ENCODE measurements at regions not wholly inside any gene's neighbourhood (a gene's known extent, or its start where the extent isn't known, plus 50 kb on each side); places are given as distances from the start of the nearest gene placed in this dataset.

- ChIA-PET CTCF (no interaction called here), POLR2A (no interaction called here)
- no peak overlapping the region for H3K4me3 ChIP-seq (ENCODE audit: low read depth, low read length)
- TF ChIP-seq CTCF (IDR thresholded peaks at IDR 0.05; ENCODE audit: insufficient read depth, low read length, missing control alignments), result no peak
- no peak for DNase-seq (ENCODE audit: low read depth, low spot score)
Measured at GRCh38 chr5:2169430-2169808, 286.7 kb upstream of the IRX4 start.

- H3K4me3 ChIP-seq (ENCODE audit: low read depth, low read length), result no peak overlapping the region
- CTCF ChIA-PET, result no interaction called here
- no peak for DNase-seq (ENCODE audit: low read depth, low spot score)
- POLR2A ChIA-PET, result no interaction called here
- TF ChIP-seq CTCF (IDR thresholded peaks at IDR 0.05; ENCODE audit: insufficient read depth, low read length, missing control alignments), result no peak
Measured at GRCh38 chr5:2168601-2169429, 286.1 kb upstream of the IRX4 start.

- POLR2A ChIA-PET, result no interaction called here
- CTCF ChIA-PET, result no interaction called here
Measured at GRCh38 chr5:2167671-2168070, 284.9 kb upstream of the IRX4 start.

GRCh38 chr5:2166979-2167377 is 284.3 kb upstream of the IRX4 start:
- ChIA-PET CTCF (no interaction called here), POLR2A (no interaction called here)
- H3K4me3 ChIP-seq (ENCODE audit: low read depth, low read length), result no peak overlapping the region
- no peak for TF ChIP-seq CTCF (IDR thresholded peaks at IDR 0.05; ENCODE audit: insufficient read depth, low read length, missing control alignments)
- no peak for DNase-seq (ENCODE audit: low read depth, low spot score)

More at GRCh38 chr5:2167671-2168070, 284.9 kb upstream of the IRX4 start:
- TF ChIP-seq CTCF (IDR thresholded peaks at IDR 0.05; ENCODE audit: insufficient read depth, low read length, missing control alignments), result no peak
- DNase-seq (ENCODE audit: low read depth, low spot score), result no peak
- H3K4me3 ChIP-seq (ENCODE audit: low read depth, low read length), result no peak overlapping the region

GRCh38 chr5:2166306-2166978 is 283.7 kb upstream of the IRX4 start:
- ChIA-PET POLR2A (no interaction called here), CTCF (no interaction called here)
- no peak overlapping the region for H3K4me3 ChIP-seq (ENCODE audit: low read depth, low read length)
- DNase-seq (ENCODE audit: low read depth, low spot score), result no peak
- TF ChIP-seq CTCF (IDR thresholded peaks at IDR 0.05; ENCODE audit: insufficient read depth, low read length, missing control alignments), result no peak

- no peak for DNase-seq (ENCODE audit: low read depth, low spot score)
- POLR2A ChIA-PET, result no interaction called here
- TF ChIP-seq CTCF (IDR thresholded peaks at IDR 0.05; ENCODE audit: insufficient read depth, low read length, missing control alignments), result no peak
- no peak overlapping the region for H3K4me3 ChIP-seq (ENCODE audit: low read depth, low read length)
- CTCF ChIA-PET, result no interaction called here
Measured at GRCh38 chr5:2165615-2166305, 283.0 kb upstream of the IRX4 start.
